OCI-LY7 (cell line): ENCODE measurements at regions not wholly inside any gene's neighbourhood (a gene's known extent, or its start where the extent isn't known, plus 50 kb on each side); places are given as distances from the start of the nearest gene placed in this dataset.

Experiments used
- BruUV-seq: library from RNA; stranded (reverse); fragments of 400-500 nt; replicated peaks from 2 replicates; lab custom pipeline; 2021; lab: Mats Ljungman, UMichigan
- CTCF ChIA-PET: fragments of 300-600 bp; sonication (Branson Sonifier 250); formaldehyde crosslinking; loops from one replicate; lab custom pipeline; 2022; ENCODE audit warnings: antibody characterized with exemption; ENCODE audit not compliant: unreplicated experiment; lab: Charles Lee
- POLR2A ChIA-PET: fragments of 300-600 bp; sonication (Branson Sonifier 250); formaldehyde crosslinking; loops from one replicate; lab custom pipeline; 2022; ENCODE audit warnings: antibody characterized with exemption; lab: Charles Lee
- DNase-seq: peaks from one replicate; pipeline ENCODE4 v3.0.0-alpha.2; 2015; ENCODE audit warnings: low spot score
- H2AFZ ChIP-seq: fragments of 200-600 bp; sonication (generic), shearing (Covaris generic); 2 replicates; pipeline ENCODE4 v1.6.1; 2014; ENCODE audit warnings: mild to moderate bottlenecking, antibody characterized with exemption, low read length, moderate library complexity
- H3K27ac ChIP-seq: fragments of 200-600 bp; sonication (generic); 2 replicates; pipeline ENCODE4 v1.5.1; 2014; ENCODE audit warnings: mixed run types, low read depth, mild to moderate bottlenecking, moderate library complexity, low read length, inconsistent platforms; ENCODE audit not compliant: poor library complexity, severe bottlenecking
- H3K36me3 ChIP-seq: fragments of 200-600 bp; sonication (generic); 2 replicates; pipeline ENCODE4 v1.6.1; 2014; ENCODE audit warnings: mild to moderate bottlenecking, antibody characterized with exemption, low read length, moderate library complexity, mixed read lengths; ENCODE audit not compliant: insufficient read depth
- H3K4me1 ChIP-seq: fragments of 200-600 bp; sonication (generic); 2 replicates; pipeline ENCODE4 v1.5.1; 2014; ENCODE audit warnings: mild to moderate bottlenecking, low read length; ENCODE audit not compliant: insufficient read depth, poor library complexity, severe bottlenecking
- H3K4me2 ChIP-seq: fragments of 200-600 bp; sonication (generic); 2 replicates; pipeline ENCODE4 v1.6.1; 2014; ENCODE audit warnings: mild to moderate bottlenecking, low read length
- H3K4me3 ChIP-seq: fragments of 200-600 bp; sonication (generic); 2 replicates; pipeline ENCODE4 v1.5.1; 2014; ENCODE audit warnings: mild to moderate bottlenecking, low read depth, low read length; ENCODE audit not compliant: poor library complexity, severe bottlenecking
- H3K79me2 ChIP-seq: fragments of 200-600 bp; sonication (generic); 2 replicates; pipeline ENCODE4 v1.6.1; 2016; ENCODE audit warnings: low read depth, mild to moderate bottlenecking, low read length, moderate library complexity, mixed read lengths; ENCODE audit not compliant: insufficient read depth
- H3K9me2 ChIP-seq: fragments of 200-600 bp; sonication (generic); 2 replicates; pipeline ENCODE4 v1.6.1; 2016; ENCODE audit warnings: mild to moderate bottlenecking, low read length, mixed read lengths; ENCODE audit not compliant: insufficient read depth
- H3K9me3 ChIP-seq: fragments of 200-600 bp; sonication (generic); 2 replicates; pipeline ENCODE4 v1.6.1; 2014; ENCODE audit warnings: mild to moderate bottlenecking, mixed run types, low read length, mixed read lengths
- H4K20me1 ChIP-seq: fragments of 200-600 bp; sonication (generic); 2 replicates; pipeline ENCODE4 v1.6.1; 2014; ENCODE audit warnings: mild to moderate bottlenecking, antibody characterized with exemption, low read length, moderate library complexity, mixed read lengths; ENCODE audit not compliant: insufficient read depth
- EZH2phosphoT487 ChIP-seq: fragments of 200-600 bp; sonication (generic); IDR thresholded peaks from 2 replicates; pipeline ENCODE4 v1.6.1; 2018; ENCODE audit warnings: low read depth, borderline replicate concordance, mild to moderate bottlenecking, mixed run types, antibody characterized with exemption, low read length, moderate library complexity, mixed read lengths
- intact Hi-C: fragments of 100-400 bp; cut with micrococcal nuclease; formaldehyde crosslinking; loops from one replicate; pipeline ENCODE4 v1.10.0; 2022; ENCODE audit not compliant: unreplicated experiment
- TF ChIP-seq, protein P1 (sequence below): fragments of 200-600 bp; sonication (generic); conservative IDR thresholded peaks from 2 replicates; pipeline ENCODE4 v1.5.1; 2014; ENCODE audit warnings: mild to moderate bottlenecking, antibody characterized with exemption, low read length, moderate library complexity, mixed read lengths

DNA sequence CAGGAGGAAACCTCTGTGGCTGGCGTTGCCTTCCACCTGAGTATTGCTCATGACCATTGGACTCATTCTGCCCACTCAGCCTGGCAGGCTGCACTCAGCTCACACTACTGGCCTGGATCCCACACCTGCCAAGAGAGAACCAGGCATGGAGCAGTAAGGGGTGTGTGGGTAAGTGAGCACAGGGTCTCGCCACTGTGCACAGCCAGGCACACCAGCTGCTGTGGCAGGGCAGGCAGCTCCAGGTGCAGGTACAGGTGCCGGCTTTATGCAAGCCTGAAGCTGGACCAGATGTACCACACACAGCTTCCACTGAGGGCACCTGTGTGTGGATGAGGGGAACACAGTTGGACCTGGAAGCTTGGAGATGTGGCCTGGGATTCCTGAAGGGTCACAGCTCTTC lies 295.2 kb upstream of the SNX7 start:
- ChIA-PET CTCF (no interaction called here), POLR2A (no interaction called here)
- H3K4me1 ChIP-seq: no peaks in the 10 kb centered on the region
- H3K27ac ChIP-seq: no peak overlapping the region
- H3K4me2 ChIP-seq: no peak overlapping the region
- no peak for DNase-seq
- no peaks in the 10 kb centered on the region for H3K9me2 ChIP-seq
- H3K4me3 ChIP-seq: no peak overlapping the region
- no peak overlapping the region for H2AFZ ChIP-seq
- intact Hi-C loops: no loop called here
- H3K79me2 ChIP-seq: no peaks in the 10 kb centered on the region
- BruUV-seq: no TSS peak
- TF ChIP-seq, protein P1, sequence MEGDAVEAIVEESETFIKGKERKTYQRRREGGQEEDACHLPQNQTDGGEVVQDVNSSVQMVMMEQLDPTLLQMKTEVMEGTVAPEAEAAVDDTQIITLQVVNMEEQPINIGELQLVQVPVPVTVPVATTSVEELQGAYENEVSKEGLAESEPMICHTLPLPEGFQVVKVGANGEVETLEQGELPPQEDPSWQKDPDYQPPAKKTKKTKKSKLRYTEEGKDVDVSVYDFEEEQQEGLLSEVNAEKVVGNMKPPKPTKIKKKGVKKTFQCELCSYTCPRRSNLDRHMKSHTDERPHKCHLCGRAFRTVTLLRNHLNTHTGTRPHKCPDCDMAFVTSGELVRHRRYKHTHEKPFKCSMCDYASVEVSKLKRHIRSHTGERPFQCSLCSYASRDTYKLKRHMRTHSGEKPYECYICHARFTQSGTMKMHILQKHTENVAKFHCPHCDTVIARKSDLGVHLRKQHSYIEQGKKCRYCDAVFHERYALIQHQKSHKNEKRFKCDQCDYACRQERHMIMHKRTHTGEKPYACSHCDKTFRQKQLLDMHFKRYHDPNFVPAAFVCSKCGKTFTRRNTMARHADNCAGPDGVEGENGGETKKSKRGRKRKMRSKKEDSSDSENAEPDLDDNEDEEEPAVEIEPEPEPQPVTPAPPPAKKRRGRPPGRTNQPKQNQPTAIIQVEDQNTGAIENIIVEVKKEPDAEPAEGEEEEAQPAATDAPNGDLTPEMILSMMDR: no peak
- no peak for TF ChIP-seq EZH2phosphoT487
- no peaks in the 10 kb centered on the region for H3K9me3 ChIP-seq
- H4K20me1 ChIP-seq: no peaks in the 10 kb centered on the region
- H3K36me3 ChIP-seq: no peaks in the 10 kb centered on the region

DNA sequence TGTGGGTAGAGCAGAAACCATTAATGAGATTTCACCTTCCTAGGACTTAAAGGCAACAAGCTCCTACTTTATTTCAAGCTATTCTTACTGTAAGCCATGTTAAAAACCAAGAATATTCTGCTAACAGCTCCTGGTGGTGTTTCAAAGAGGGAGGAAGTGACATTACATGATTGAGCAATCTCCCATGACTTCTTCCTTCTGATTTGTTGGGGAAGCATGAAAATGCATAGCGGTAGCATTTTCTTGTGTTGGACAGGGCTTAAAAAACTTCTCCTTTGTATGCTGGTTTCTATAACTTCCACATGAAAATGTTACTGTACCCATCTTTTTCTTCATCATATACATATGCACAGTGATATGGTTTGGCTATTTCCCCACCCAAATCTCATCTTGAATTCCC lies 297.0 kb upstream of the SNX7 start:
- no peaks in the 10 kb centered on the region for H3K4me1 ChIP-seq
- no peak overlapping the region for H3K4me2 ChIP-seq
- H4K20me1 ChIP-seq: no peaks in the 10 kb centered on the region
- H3K4me3 ChIP-seq: no peak overlapping the region
- no peaks in the 10 kb centered on the region for H3K79me2 ChIP-seq
- POLR2A ChIA-PET: no interaction called here
- no peaks in the 10 kb centered on the region for H3K9me3 ChIP-seq
- TF ChIP-seq, protein P1: no peak
- no peak for TF ChIP-seq EZH2phosphoT487
- H2AFZ ChIP-seq: no peak overlapping the region
- CTCF ChIA-PET: no interaction called here
- BruUV-seq: no TSS peak
- no peaks in the 10 kb centered on the region for H3K36me3 ChIP-seq
- H3K27ac ChIP-seq: no peak overlapping the region
- DNase-seq: no peak
- intact Hi-C loops: no loop called here
- H3K9me2 ChIP-seq: no peaks in the 10 kb centered on the region

DNA sequence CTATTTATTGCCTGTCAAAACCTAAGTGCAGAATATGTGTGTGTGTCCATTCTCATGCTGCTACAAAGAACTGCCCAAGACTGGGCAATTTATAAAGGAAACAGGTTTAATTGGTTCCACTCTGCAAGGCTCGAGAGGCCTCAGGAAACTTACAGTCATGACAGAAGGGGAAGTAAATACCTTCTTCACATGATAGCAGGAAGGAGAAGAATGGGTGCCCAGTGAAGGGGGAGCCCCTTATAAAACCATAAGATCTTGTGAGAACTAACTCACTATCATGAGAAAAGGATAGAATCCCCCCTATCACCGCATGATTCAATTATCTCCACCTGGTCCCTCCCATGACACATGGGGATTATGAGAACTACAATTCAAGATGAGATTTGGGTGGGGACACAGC lies 300.7 kb upstream of the SNX7 start:
- intact Hi-C loops: no loop called here
- Histone ChIP-seq H3K4me2 (no peak overlapping the region), H3K9me3 (no peaks in the 10 kb centered on the region), H3K36me3 (no peaks in the 10 kb centered on the region), H2AFZ (no peak overlapping the region), H3K9me2 (no peaks in the 10 kb centered on the region), H3K79me2 (no peaks in the 10 kb centered on the region), H3K4me3 (no peak overlapping the region), H3K4me1 (no peaks in the 10 kb centered on the region), H4K20me1 (no peaks in the 10 kb centered on the region), H3K27ac (no peak overlapping the region)
- TF ChIP-seq, protein P1: no peak
- no peak for TF ChIP-seq EZH2phosphoT487
- no TSS peak for BruUV-seq
- CTCF ChIA-PET: no interaction called here
- no peak for DNase-seq
- POLR2A ChIA-PET: no interaction called here
